RWPE2 (cell line): ENCODE measurements at regions not wholly inside any gene's neighbourhood (a gene's known extent, or its start where the extent isn't known, plus 50 kb on each side); places are given as distances from the start of the nearest gene placed in this dataset.

ENCODE experiments used
- ATAC-seq: fragments of 200-7000 bp; cut with Tn5 transposase; 3 replicates; pipeline ENCODE4 v1.9.1; 2021; ENCODE audit warnings: low read depth
- DNase-seq: peaks from one replicate; pipeline ENCODE4 v3.0.0-alpha.2; 2020; ENCODE audit warnings: low spot score
- H3K27ac ChIP-seq: fragments of 450-650 bp; 2 replicates; pipeline ENCODE4 v1.5.1; 2017; ENCODE audit warnings: mild to moderate bottlenecking; ENCODE audit not compliant: poor library complexity, severe bottlenecking
- H3K27me3 ChIP-seq: fragments of 250-450 bp; sonication (Bioruptor Pico); 2 replicates; pipeline ENCODE4 v1.5.1; 2021; ENCODE audit warnings: mild to moderate bottlenecking, moderate library complexity; ENCODE audit not compliant: insufficient read depth, poor library complexity, severe bottlenecking
- H3K36me3 ChIP-seq: fragments of 250-450 bp; sonication (Bioruptor Pico); 2 replicates; pipeline ENCODE4 v1.5.1; 2020; ENCODE audit warnings: low read depth, mild to moderate bottlenecking, moderate library complexity
- H3K4me1 ChIP-seq: fragments of 250-450 bp; sonication (Bioruptor Pico); 2 replicates; pipeline ENCODE4 v1.5.1; 2021; ENCODE audit warnings: mild to moderate bottlenecking, moderate library complexity; ENCODE audit not compliant: insufficient read depth, poor library complexity, severe bottlenecking
- H3K4me3 ChIP-seq: fragments of 250-450 bp; sonication (Bioruptor Pico); 2 replicates; pipeline ENCODE4 v1.5.1; 2021; ENCODE audit warnings: mild to moderate bottlenecking, moderate library complexity; ENCODE audit not compliant: severe bottlenecking
- H3K9me3 ChIP-seq: fragments of 250-450 bp; sonication (Bioruptor Pico); 2 replicates; pipeline ENCODE4 v1.5.1; 2021; ENCODE audit warnings: mild to moderate bottlenecking, moderate library complexity; ENCODE audit not compliant: severe bottlenecking
- CTCF ChIP-seq: fragments of 450-650 bp; IDR thresholded peaks from one replicate; pipeline ENCODE4 v1.5.1; 2017; ENCODE audit warnings: mild to moderate bottlenecking, moderate library complexity; ENCODE audit not compliant: poor library complexity, severe bottlenecking

GRCh38 chr20:22924046-22924737 lies 110.9 kb upstream of the SSTR4 start:
- no peak for TF ChIP-seq CTCF

GRCh38 chr20:22924949-22925612 lies 110.0 kb upstream of the SSTR4 start:
- no peak overlapping the region for H3K27ac ChIP-seq

More at GRCh38 chr20:22924046-22924737, 110.9 kb upstream of the SSTR4 start:
- DNase-seq (no peak), ATAC-seq (no peak)
- H3K27me3 ChIP-seq: no peaks in the 10 kb centered on the region
- H3K4me1 ChIP-seq: peaks cover 14% of the 10 kb centered on the region
- H3K36me3 ChIP-seq: no peaks in the 10 kb centered on the region
- H3K27ac ChIP-seq: no peak overlapping the region
- no peaks in the 10 kb centered on the region for H3K9me3 ChIP-seq
- no peak overlapping the region for H3K4me3 ChIP-seq

GRCh38 chr20:22925613-22925983 lies 109.5 kb upstream of the SSTR4 start:
- DNase-seq: no peak
- no peak for ATAC-seq
- no peaks in the 10 kb centered on the region for H3K36me3 ChIP-seq
- H3K4me1 ChIP-seq: peaks cover 14% of the 10 kb centered on the region
- H3K27ac ChIP-seq: no peak overlapping the region
- TF ChIP-seq CTCF: no peak
- no peak overlapping the region for H3K4me3 ChIP-seq
- H3K27me3 ChIP-seq: no peaks in the 10 kb centered on the region
- no peaks in the 10 kb centered on the region for H3K9me3 ChIP-seq

More at GRCh38 chr20:22924949-22925612, 110.0 kb upstream of the SSTR4 start:
- no peak for ATAC-seq
- TF ChIP-seq CTCF: no peak
- H3K4me3 ChIP-seq: no peak overlapping the region
- no peak for DNase-seq
- no peaks in the 10 kb centered on the region for H3K27me3 ChIP-seq
- H3K9me3 ChIP-seq: no peaks in the 10 kb centered on the region
- H3K36me3 ChIP-seq: no peaks in the 10 kb centered on the region
- peaks cover 14% of the 10 kb centered on the region for H3K4me1 ChIP-seq

GRCh38 chr20:22927537-22927936 lies 107.6 kb upstream of the SSTR4 start:
- Histone ChIP-seq H3K27me3 (no peaks in the 10 kb centered on the region), H3K4me1 (peaks cover 2% of the 10 kb centered on the region), H3K27ac (no peak overlapping the region), H3K9me3 (no peaks in the 10 kb centered on the region), H3K4me3 (no peak overlapping the region), H3K36me3 (no peaks in the 10 kb centered on the region)
- DNase-seq: no peak
- ATAC-seq: no peak
- no peak for TF ChIP-seq CTCF

- no peak for TF ChIP-seq CTCF
- Histone ChIP-seq H3K36me3 (no peaks in the 10 kb centered on the region), H3K9me3 (no peaks in the 10 kb centered on the region), H3K4me3 (no peak overlapping the region), H3K4me1 (no peaks in the 10 kb centered on the region), H3K27me3 (no peaks in the 10 kb centered on the region), H3K27ac (no peak overlapping the region)
- DNase-seq (no peak), ATAC-seq (no peak)
These were observed 106.4 kb upstream of the SSTR4 start for GRCh38 chr20:22928679-22929078.
